ENCODE measurements at regions not wholly inside any gene's neighbourhood (a gene's known extent, or its start where the extent isn't known, plus 50 kb on each side); places are given as distances from the start of the nearest gene placed in this dataset.

DNA sequence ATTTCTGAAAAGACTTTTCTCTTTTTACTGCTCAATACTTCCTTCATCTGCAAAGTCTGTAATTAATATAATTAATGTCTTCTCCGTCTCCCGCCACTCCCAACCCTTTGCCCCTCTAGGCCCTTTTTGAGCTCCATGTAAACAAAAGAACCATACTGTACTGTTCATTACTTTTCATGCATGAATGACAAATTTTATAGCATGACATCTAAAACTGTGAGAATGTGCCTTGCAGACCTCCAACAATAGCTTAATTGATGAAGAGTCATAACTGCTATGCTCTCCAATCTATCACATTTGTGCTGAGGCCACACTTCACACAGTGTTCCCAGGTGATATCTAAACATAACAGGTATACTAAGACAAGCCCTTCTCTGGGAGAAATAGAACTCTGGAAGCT, 1122.7 kb upstream of the ATXN7L3B start:
- Mint-ChIP-seq H3K27ac (no peak overlapping the region), H3K36me3 (no peaks in the 10 kb centered on the region), H3K27me3 (no peaks in the 10 kb centered on the region), H3K4me1 (no peaks in the 10 kb centered on the region), H3K4me3 (no peak overlapping the region), H3K9me3 (peaks cover 11% of the 10 kb centered on the region in 2 donors)
- no peak for ATAC-seq (replicated peaks)
- no peak for DNase-seq

DNA sequence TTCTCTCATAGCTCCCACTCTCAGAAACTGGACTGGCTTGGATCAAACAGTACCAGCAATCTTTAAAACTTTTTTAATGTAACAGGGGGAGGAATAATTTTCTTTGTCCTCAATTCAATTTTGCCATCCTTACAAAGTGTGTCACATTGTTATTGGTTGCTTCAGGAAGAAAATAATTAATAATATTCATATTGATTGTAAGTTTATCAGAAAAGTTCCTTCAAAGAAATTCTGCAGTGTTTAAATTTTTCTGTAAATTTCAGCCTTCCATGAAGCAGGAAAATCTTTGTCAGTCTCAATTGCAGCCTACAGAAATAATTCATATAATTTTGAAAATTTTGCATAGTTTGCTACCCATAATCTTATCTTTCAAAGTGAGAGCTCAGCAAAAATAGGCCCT, 1119.1 kb upstream of the ATXN7L3B start:
- ATAC-seq (replicated peaks) = no peak
- Mint-ChIP-seq H3K4me1 (peaks cover 0 to 3% of the 10 kb centered on the region in 2 donors), H3K4me3 (no peak overlapping the region), H3K9me3 (peaks cover 4 to 11% of the 10 kb centered on the region in 2 donors), H3K36me3 (no peaks in the 10 kb centered on the region), H3K27ac (no peak overlapping the region), H3K27me3 (no peaks in the 10 kb centered on the region)
- DNase-seq = no peak

DNA sequence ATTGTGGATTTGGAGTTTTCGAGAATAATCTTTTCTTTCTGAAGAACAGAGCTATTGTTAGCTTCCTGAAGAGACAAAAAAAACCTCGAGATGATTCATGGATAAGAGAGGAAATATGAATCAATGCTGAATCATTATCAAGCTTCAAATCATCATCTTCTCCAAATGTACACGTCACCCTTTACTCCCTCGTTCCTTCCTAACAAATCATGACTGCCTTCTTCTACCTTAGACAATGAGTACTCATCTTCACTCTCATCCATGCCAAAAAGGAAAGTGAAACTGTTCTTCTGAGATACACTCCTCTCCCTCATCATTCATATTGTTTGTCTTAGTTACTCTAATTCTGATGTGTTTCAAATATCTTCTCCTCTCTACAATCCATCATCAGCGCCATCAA, 1115.8 kb upstream of the ATXN7L3B start:
- ATAC-seq (replicated peaks) = no peak
- Mint-ChIP-seq H3K27me3 (no peaks in the 10 kb centered on the region), H3K27ac (no peak overlapping the region), H3K4me3 (peak overlapping the region in 1 of 2 donors; percentile 22), H3K4me1 (peaks cover 0 to 3% of the 10 kb centered on the region in 2 donors), H3K36me3 (peaks cover 0 to 2% of the 10 kb centered on the region in 2 donors), H3K9me3 (peaks cover 8 to 10% of the 10 kb centered on the region in 2 donors)
- DNase-seq = no peak

DNA sequence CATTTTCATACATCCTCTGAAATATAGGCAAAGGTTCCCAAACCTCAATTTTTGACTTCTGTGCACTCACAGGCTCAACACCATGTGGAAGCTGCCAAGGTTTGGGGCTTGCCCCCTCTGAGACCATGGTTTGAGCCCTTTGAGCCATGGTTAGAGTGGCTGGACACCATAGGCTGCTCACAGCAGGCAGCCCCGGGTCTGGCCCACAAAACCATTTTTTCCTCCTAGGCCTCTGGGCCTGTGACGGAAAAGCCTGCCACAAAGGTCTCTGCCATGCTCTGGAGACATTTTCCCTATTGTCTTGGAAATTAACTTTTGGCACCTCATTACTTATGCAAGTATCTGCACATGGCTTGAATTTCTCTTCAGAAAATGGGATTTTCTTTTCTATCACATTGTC, 1113.2 kb upstream of the ATXN7L3B start:
- Mint-ChIP-seq H3K4me3 (no peak overlapping the region), H3K27ac (no peak overlapping the region), H3K9me3 (peaks cover 8 to 10% of the 10 kb centered on the region in 2 donors), H3K27me3 (no peaks in the 10 kb centered on the region), H3K4me1 (peaks cover 0 to 3% of the 10 kb centered on the region in 2 donors), H3K36me3 (peaks cover 0 to 2% of the 10 kb centered on the region in 2 donors)
- ATAC-seq (replicated peaks) (no peak), DNase-seq (no peak)

DNA sequence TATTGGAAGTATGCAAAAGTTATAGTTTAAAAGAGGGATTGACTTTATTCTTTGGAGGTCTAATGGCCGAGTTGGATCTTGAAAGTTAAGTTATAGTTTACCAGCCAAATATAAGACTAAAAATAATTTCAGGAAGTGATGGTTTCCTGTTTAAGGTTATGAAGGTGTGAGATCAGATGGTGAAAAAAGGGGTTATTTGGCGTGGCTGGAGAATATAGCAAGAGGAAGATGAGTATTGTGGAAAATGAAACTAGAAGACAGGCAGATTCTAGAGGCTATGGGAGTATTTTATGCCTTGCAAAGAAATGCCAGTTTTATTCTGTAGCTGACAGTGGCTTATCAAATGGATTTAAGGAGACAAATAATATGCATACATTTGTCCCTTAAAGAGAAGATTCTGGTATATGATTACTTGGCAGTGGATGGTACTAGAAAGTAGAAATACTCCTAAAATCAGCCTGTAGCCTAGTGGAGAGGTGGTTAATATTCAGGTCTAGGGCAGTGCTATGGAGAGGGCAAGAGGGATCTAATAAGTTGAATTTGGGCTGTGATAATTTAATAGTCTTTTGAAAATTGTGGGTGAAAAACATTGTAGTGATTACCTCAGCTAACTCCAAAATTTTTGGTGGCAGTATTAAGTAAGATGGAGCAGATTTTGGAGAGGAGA, 1091.8 kb upstream of the ATXN7L3B start:
- no peaks in the 10 kb centered on the region for H3K27me3 Mint-ChIP-seq
- H3K36me3 Mint-ChIP-seq = no peaks in the 10 kb centered on the region
- ATAC-seq (replicated peaks) = peak; percentile 78 to 88
- H3K27ac Mint-ChIP-seq = no peak overlapping the region
- H3K4me1 Mint-ChIP-seq = peaks cover 12 to 24% of the 10 kb centered on the region in 2 donors
- H3K9me3 Mint-ChIP-seq = no peaks in the 10 kb centered on the region
- peak overlapping the region in 1 of 2 donors; percentile 0 for H3K4me3 Mint-ChIP-seq
- DNase-seq = no peak

DNA sequence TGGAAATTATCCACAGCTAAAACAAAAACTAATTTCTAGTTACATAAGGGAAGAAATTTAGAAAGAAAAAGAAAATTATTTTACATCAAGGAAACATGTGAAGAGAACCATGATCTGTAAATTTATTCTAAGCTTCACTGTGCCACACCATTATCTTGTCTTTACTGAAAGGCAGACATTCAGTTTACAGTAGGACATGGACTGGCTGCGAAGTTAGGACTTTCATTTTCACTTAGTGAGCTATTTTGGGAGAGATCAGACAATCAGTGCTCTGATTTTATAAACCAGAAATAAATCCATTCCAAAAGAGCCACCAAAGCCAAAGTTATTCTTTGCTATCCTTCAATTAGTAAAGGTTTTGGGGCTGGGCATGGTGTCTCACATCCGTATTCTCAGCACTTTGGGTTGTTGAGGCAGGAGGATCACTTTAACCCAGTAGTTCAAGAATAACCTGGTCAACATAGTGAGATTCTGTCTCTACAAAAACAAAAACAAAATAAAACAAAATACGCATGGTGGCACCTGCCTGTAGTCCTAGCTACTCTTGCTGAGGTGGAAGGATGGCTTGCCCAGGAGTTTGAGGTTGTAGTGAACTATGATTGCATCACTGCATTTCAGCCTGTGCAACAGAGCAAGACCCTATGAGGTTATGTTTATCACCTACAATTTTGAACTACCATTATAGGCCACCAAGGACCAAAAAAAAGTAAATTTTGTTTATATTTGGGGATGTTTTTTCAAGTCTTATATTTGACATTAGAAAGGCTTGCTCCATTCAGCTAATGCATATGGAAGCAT, 1084.8 kb upstream of the ATXN7L3B start:
- H3K27ac Mint-ChIP-seq = no peak overlapping the region

DNA sequence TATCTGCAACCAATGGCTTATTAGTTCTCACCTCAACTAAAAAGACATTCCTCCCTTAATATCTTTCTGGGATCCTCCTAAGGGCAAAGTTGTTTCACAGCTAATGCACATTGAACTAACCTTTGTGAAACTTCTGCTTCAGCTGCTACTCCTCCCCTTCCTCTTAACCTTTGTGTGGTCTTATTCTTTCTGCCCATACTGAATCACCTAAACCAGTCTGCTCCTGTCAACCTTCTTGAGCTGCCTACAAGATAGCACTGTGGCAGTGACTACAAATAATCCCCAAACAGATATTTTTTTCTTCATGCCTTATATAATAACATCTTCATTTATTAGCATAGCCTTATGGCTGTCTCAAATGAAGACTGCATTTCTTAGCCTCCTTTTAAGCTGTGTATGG, 1077.4 kb upstream of the ATXN7L3B start:
- Mint-ChIP-seq H3K4me3 (no peak overlapping the region), H3K27me3 (no peaks in the 10 kb centered on the region), H3K9me3 (no peaks in the 10 kb centered on the region)

More for the DNA sequence above, 1084.8 kb upstream of the ATXN7L3B start:
- no peaks in the 10 kb centered on the region for H3K9me3 Mint-ChIP-seq
- no peaks in the 10 kb centered on the region for H3K27me3 Mint-ChIP-seq
- ATAC-seq (replicated peaks) = no peak
- peaks cover 9 to 16% of the 10 kb centered on the region in 2 donors for H3K4me1 Mint-ChIP-seq
- DNase-seq = no peak
- H3K4me3 Mint-ChIP-seq = no peak overlapping the region
- H3K36me3 Mint-ChIP-seq = no peaks in the 10 kb centered on the region

DNA sequence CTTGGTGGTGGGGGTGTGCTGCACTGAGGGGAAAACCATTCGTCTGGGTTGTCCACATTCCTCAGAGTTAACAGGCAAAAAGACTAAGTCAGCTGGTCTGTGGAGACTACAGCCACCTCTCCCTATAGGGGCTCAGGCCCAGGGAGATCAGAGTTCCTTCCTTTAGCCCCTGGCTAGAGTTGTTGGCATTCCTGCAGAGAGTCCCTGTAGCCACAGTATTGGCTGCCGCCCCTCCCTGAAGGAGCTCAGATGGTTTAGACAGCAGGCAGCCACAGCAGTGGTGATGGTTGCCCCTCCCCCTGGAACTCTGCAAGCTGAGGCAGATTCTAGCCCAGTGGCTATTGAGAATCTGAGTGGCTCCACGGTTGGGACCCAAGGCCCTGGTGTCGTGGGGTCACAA, 1072.5 kb upstream of the ATXN7L3B start:
- H3K27me3 Mint-ChIP-seq = no peaks in the 10 kb centered on the region
- no peak overlapping the region for H3K27ac Mint-ChIP-seq
- peaks cover 0 to 2% of the 10 kb centered on the region in 2 donors for H3K9me3 Mint-ChIP-seq
- no peaks in the 10 kb centered on the region for H3K36me3 Mint-ChIP-seq
- peaks cover 0 to 5% of the 10 kb centered on the region in 2 donors for H3K4me1 Mint-ChIP-seq
- ATAC-seq (replicated peaks) (no peak), DNase-seq (no peak)
- no peak overlapping the region for H3K4me3 Mint-ChIP-seq

More for the DNA sequence above, 1077.4 kb upstream of the ATXN7L3B start:
- no peaks in the 10 kb centered on the region for H3K36me3 Mint-ChIP-seq
- peaks cover 0 to 6% of the 10 kb centered on the region in 2 donors for H3K4me1 Mint-ChIP-seq
- no peak overlapping the region for H3K27ac Mint-ChIP-seq
- DNase-seq (no peak), ATAC-seq (replicated peaks) (peak; percentile 52 to 77)

DNA sequence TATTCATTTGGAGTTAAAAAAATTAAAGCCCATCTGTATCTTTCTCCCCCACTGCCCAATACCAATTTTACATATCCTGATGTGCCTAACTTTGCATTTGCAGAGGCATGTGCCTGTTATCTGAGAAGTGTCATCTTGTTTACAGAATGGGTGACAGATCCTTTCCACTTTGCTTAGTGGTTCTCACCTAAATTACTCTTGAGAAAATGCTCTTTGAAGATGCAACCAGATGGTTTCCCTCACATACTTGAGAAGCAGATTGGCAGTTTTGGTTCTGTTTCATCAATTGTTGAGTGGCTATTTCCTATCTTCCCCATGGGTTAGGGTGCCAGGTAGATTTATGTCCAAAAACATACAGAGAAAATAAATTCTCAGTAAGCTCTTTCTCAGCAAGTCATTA, 1051.4 kb upstream of the ATXN7L3B start:
- no peaks in the 10 kb centered on the region for H3K27me3 Mint-ChIP-seq
- no peaks in the 10 kb centered on the region for H3K4me1 Mint-ChIP-seq
- H3K27ac Mint-ChIP-seq = no peak overlapping the region
- peaks cover 9 to 11% of the 10 kb centered on the region in 2 donors for H3K9me3 Mint-ChIP-seq
- no peak for DNase-seq
- H3K4me3 Mint-ChIP-seq = no peak overlapping the region
- ATAC-seq (replicated peaks) = no peak
- H3K36me3 Mint-ChIP-seq = no peaks in the 10 kb centered on the region

DNA sequence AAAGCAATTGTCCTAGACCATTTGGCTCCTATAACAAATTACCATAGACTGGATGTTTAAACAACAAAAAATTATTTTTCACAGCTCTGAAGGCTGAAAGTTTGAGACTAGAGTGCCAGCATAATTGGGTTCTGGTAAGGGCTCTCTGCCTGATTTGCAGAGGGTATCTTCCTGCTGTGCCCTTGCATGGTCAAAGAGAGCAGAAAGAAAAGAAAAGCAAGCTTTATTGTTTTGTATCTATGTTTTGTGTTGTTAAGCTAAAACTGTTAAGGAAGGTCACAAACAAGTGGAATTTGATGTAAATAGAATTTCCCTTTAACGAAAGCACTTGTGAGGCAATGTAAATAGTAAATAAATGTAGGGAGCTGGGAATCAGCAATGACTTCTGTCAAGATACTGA, 1031.0 kb upstream of the ATXN7L3B start:
- Mint-ChIP-seq H3K4me1 (no peaks in the 10 kb centered on the region), H3K27me3 (no peaks in the 10 kb centered on the region), H3K36me3 (no peaks in the 10 kb centered on the region), H3K27ac (no peak overlapping the region), H3K9me3 (peaks cover 8 to 14% of the 10 kb centered on the region in 2 donors), H3K4me3 (no peak overlapping the region)
- DNase-seq (no peak), ATAC-seq (replicated peaks) (no peak)

DNA sequence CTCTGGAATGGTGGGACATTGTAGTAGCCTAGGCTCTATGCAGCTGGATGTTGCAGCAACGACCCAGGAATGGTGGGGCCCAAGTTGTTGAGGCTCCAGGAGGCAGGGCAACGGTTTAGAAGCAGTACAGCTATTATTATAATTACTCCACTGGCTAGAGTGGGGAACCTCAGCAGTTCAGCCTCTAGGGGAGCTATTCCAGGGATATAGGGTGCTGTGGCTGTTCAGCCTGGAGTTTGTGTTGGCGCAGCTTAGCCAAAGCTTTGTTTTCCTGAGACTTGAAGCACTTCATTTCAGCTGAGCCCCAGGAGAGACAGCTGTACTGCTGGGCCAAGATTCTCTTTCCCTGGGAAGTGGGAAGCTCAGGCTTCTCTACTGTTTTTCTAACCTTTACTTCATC, 1023.0 kb upstream of the ATXN7L3B start:
- no peak overlapping the region for H3K4me3 Mint-ChIP-seq
- no peaks in the 10 kb centered on the region for H3K4me1 Mint-ChIP-seq
- H3K9me3 Mint-ChIP-seq = peaks cover 5 to 9% of the 10 kb centered on the region in 2 donors
- no peak overlapping the region for H3K27ac Mint-ChIP-seq
- no peaks in the 10 kb centered on the region for H3K27me3 Mint-ChIP-seq
- H3K36me3 Mint-ChIP-seq = no peaks in the 10 kb centered on the region
- DNase-seq = no peak
- no peak for ATAC-seq (replicated peaks)

DNA sequence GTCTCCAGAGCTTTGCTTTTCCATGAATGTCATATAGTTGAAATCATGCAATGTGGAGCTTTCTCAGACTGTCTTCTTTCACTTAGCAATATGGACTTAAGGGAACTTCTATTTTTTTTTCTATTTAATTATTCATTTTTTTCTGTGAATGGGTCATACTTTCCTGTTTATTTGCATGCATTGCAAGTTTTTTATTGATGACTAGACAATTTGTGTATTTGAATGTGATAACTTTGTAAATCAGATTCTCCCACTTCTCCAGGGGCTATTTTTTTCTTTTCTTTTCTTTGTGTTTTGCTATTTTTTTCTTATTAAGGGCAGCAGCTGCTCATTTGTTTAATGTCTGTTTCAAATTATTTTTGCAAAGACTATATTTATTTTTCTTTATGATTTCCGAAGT, 1019.8 kb upstream of the ATXN7L3B start:
- H3K4me3 Mint-ChIP-seq = no peak overlapping the region
- no peaks in the 10 kb centered on the region for H3K4me1 Mint-ChIP-seq
- H3K27ac Mint-ChIP-seq = no peak overlapping the region
- H3K9me3 Mint-ChIP-seq = peaks cover 6 to 12% of the 10 kb centered on the region in 2 donors
- no peaks in the 10 kb centered on the region for H3K27me3 Mint-ChIP-seq
- H3K36me3 Mint-ChIP-seq = no peaks in the 10 kb centered on the region
- ATAC-seq (replicated peaks) = no peak
- DNase-seq = no peak

DNA sequence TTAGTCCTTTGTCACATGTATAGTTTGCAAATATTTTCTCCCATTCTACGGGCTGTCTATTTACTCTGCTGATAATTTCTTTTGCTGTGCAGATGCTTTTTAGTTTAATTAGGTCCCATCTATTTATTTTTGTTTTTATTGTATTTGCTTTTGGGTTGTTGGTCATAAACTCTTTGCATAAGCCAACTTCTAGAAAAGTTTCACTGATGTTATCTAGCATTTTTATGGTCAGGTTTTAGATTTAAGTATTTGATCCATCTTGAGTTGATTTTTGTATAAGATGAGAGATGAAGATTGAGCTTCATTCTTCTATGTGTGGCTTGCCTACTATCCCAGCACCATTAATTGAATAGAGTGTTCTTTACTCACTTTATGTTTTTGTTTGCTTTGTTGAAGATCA, 1008.4 kb upstream of the ATXN7L3B start:
- ATAC-seq (replicated peaks) = no peak
- no peak overlapping the region for H3K27ac Mint-ChIP-seq
- H3K4me3 Mint-ChIP-seq = no peak overlapping the region
- no peaks in the 10 kb centered on the region for H3K27me3 Mint-ChIP-seq
- H3K4me1 Mint-ChIP-seq = no peaks in the 10 kb centered on the region
- H3K36me3 Mint-ChIP-seq = no peaks in the 10 kb centered on the region
- H3K9me3 Mint-ChIP-seq = peaks cover 0 to 3% of the 10 kb centered on the region in 2 donors
- DNase-seq = no peak

DNA sequence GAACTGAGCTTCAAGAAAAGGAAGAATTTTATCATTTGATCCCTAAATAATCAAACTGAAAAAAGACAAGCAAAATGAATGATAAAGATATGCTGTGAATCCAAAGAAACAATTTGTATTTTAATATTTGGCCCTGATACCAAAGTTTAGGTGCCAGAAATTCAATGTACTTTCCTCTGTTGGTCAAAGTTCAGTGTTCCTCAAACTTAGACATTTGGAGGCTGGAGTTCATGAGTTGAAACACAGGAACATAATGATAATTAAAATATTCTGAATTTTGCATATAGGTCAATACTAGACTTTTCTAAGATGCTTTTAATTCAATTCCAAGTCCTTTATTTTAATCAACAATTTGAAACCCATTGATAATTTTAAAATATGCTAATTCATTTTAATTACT, 1007.7 kb upstream of the ATXN7L3B start:
- H3K4me3 Mint-ChIP-seq = no peak overlapping the region
- H3K9me3 Mint-ChIP-seq = peaks cover 0 to 3% of the 10 kb centered on the region in 2 donors
- H3K27ac Mint-ChIP-seq = no peak overlapping the region
- no peaks in the 10 kb centered on the region for H3K4me1 Mint-ChIP-seq
- no peaks in the 10 kb centered on the region for H3K36me3 Mint-ChIP-seq
- H3K27me3 Mint-ChIP-seq = no peaks in the 10 kb centered on the region
- no peak for DNase-seq
- no peak for ATAC-seq (replicated peaks)

DNA sequence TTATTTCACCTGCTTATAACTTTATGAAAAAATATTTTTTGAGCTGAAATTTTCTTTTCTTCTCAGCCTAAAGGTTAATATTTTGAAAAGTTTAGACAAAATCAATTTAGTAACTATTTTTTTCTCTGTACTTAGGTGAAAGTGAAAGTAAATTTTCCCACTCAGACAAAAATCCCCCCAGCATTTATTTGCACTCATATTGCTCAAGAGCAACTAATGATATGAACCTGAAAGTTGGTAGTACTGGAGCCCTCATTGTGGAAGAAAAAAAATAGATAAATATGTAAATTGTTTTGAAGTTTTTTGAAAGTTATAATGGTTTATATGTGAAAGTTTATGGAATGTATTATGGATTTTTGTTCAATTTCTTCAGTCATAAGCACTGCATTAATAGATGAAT, 1005.9 kb upstream of the ATXN7L3B start:
- ATAC-seq (replicated peaks) (no peak), DNase-seq (no peak)
- Mint-ChIP-seq H3K4me3 (no peak overlapping the region), H3K27me3 (no peaks in the 10 kb centered on the region), H3K9me3 (peaks cover 0 to 3% of the 10 kb centered on the region in 2 donors), H3K36me3 (no peaks in the 10 kb centered on the region), H3K4me1 (no peaks in the 10 kb centered on the region), H3K27ac (no peak overlapping the region)
